AG10803 (cell line): ENCODE measurements at regions not wholly inside any gene's neighbourhood (a gene's known extent, or its start where the extent isn't known, plus 50 kb on each side); places are given as distances from the start of the nearest gene placed in this dataset.

ENCODE experiments used
- DNase-seq: peaks from one replicate; pipeline ENCODE4 v3.0.0; 2010; ENCODE audit warnings: low read depth
- H3K4me3 ChIP-seq: 2 replicates; pipeline ENCODE4 v1.5.1; 2011; ENCODE audit warnings: mild to moderate bottlenecking, low read length, control low read depth
- CTCF ChIP-seq: conservative IDR thresholded peaks from 2 replicates; pipeline ENCODE4 v1.5.1; 2011; ENCODE audit warnings: mild to moderate bottlenecking, low read length, control low read depth, inconsistent platforms

- DNase-seq = no peak
- no peak overlapping the region for H3K4me3 ChIP-seq
- TF ChIP-seq CTCF = no peak
Measured at GRCh38 chr19:32253683-32254508, 91.5 kb upstream of the ZNF507 start.

GRCh38 chr19:32254509-32254890 lies 90.9 kb upstream of the ZNF507 start:
- no peak overlapping the region for H3K4me3 ChIP-seq
- no peak for DNase-seq
- TF ChIP-seq CTCF = no peak

- DNase-seq = no peak
- H3K4me3 ChIP-seq = no peak overlapping the region
- TF ChIP-seq CTCF = no peak
Measured at GRCh38 chr19:32255536-32256295, 89.7 kb upstream of the ZNF507 start.

- DNase-seq = no peak
- TF ChIP-seq CTCF = no peak
- no peak overlapping the region for H3K4me3 ChIP-seq
Measured at GRCh38 chr19:32256341-32256975, 89.0 kb upstream of the ZNF507 start.

GRCh38 chr19:32257326-32258073 lies 87.9 kb upstream of the ZNF507 start:
- TF ChIP-seq CTCF = no peak
- DNase-seq = no peak
- no peak overlapping the region for H3K4me3 ChIP-seq

GRCh38 chr19:32258167-32258566 lies 87.2 kb upstream of the ZNF507 start:
- no peak for TF ChIP-seq CTCF
- no peak overlapping the region for H3K4me3 ChIP-seq
- DNase-seq = no peak
